MM.1S (cell line): ENCODE measurements at regions not wholly inside any gene's neighbourhood (a gene's known extent, or its start where the extent isn't known, plus 50 kb on each side); places are given as distances from the start of the nearest gene placed in this dataset.
"Not testable (repeated sequence)": the region's sequence is repeated elsewhere in the genome, so short reads cannot be mapped to it uniquely, and the experiment has no call there.

ENCODE experiments used
- DNase-seq: peaks from one replicate; pipeline ENCODE4 v3.0.0-alpha.2; 2015
- H2AFZ ChIP-seq: fragments of 300-600 bp; sonication (generic); 2 replicates; pipeline ENCODE4 v1.6.0; 2016; ENCODE audit warnings: antibody characterized with exemption, low read length
- H3F3A ChIP-seq: fragments of 300-600 bp; sonication (generic); 2 replicates; pipeline ENCODE4 v1.6.1; 2016; ENCODE audit warnings: mild to moderate bottlenecking, antibody characterized with exemption, low read length, moderate library complexity, mixed read lengths; ENCODE audit not compliant: insufficient read depth
- H3K27ac ChIP-seq: fragments of 300-600 bp; sonication (generic); 2 replicates; pipeline ENCODE4 v1.5.1; 2016; ENCODE audit warnings: mild to moderate bottlenecking, low read length
- H3K27me3 ChIP-seq: fragments of 300-600 bp; sonication (generic); replicated peaks from 2 replicates; pipeline ENCODE4 v1.6.0; 2016; ENCODE audit warnings: low read length; ENCODE audit not compliant: insufficient read depth
- H3K36me3 ChIP-seq: fragments of 300-600 bp; sonication (generic); replicated peaks from 2 replicates; pipeline ENCODE4 v1.6.1; 2016; ENCODE audit warnings: mild to moderate bottlenecking, low read length, mixed read lengths; ENCODE audit not compliant: insufficient read depth
- H3K4me1 ChIP-seq: fragments of 300-600 bp; sonication (generic); 2 replicates; pipeline ENCODE4 v1.6.1; 2016; ENCODE audit warnings: low read length, mixed read lengths
- H3K4me2 ChIP-seq: fragments of 300-600 bp; sonication (generic); 2 replicates; pipeline ENCODE4 v1.6.0; 2016; ENCODE audit warnings: low read depth, low read length
- H3K4me3 ChIP-seq: fragments of 300-600 bp; sonication (generic); 2 replicates; pipeline ENCODE4 v1.5.1; 2016; ENCODE audit warnings: low read length, mixed read lengths
- H3K79me2 ChIP-seq: fragments of 300-600 bp; sonication (generic); 2 replicates; pipeline ENCODE4 v1.6.1; 2016; ENCODE audit warnings: mixed run types, low read length, mixed read lengths
- H3K9ac ChIP-seq: fragments of 300-600 bp; sonication (generic); 2 replicates; pipeline ENCODE4 v1.6.1; 2016; ENCODE audit warnings: low read length, mixed read lengths
- H3K9me2 ChIP-seq: fragments of 300-600 bp; sonication (generic); replicated peaks from 2 replicates; pipeline ENCODE4 v1.6.1; 2016; ENCODE audit warnings: mild to moderate bottlenecking, low read length, mixed read lengths; ENCODE audit not compliant: insufficient read depth
- H3K9me3 ChIP-seq: fragments of 300-600 bp; sonication (generic); replicated peaks from 2 replicates; pipeline ENCODE4 v1.6.1; 2016; ENCODE audit warnings: mild to moderate bottlenecking, low read length, mixed read lengths; ENCODE audit not compliant: insufficient read depth
- H4K20me1 ChIP-seq: fragments of 300-600 bp; sonication (generic); 2 replicates; pipeline ENCODE4 v1.6.1; 2016; ENCODE audit warnings: mild to moderate bottlenecking, low read length, moderate library complexity, mixed read lengths; ENCODE audit not compliant: insufficient read depth
- CTCF ChIP-seq: fragments of 300-600 bp; sonication (generic); IDR thresholded peaks from 2 replicates; pipeline ENCODE4 v1.5.1; 2016; ENCODE audit warnings: antibody characterized with exemption, low read length, mixed read lengths
- EZH2 ChIP-seq: fragments of 300-600 bp; sonication (generic); optimal IDR thresholded peaks from 2 replicates; pipeline ENCODE3; 2017; ENCODE audit warnings: low read depth, mild to moderate bottlenecking, antibody characterized with exemption, low read length, mixed read lengths
- EZH2phosphoT487 ChIP-seq: fragments of 300-600 bp; sonication (generic); IDR thresholded peaks from 2 replicates; pipeline ENCODE4 v1.6.1; 2018; ENCODE audit warnings: antibody characterized with exemption, low read length

- Histone ChIP-seq H2AFZ (no peak overlapping the region), H3K27ac (no peak overlapping the region)
- no peak for DNase-seq
Observed at GRCh38 chr6:19934996-19935591, 97.9 kb downstream of the ID4 start.

GRCh38 chr6:19939321-19939720 lies 102.2 kb downstream of the ID4 start:
- not testable (repeated sequence) for H3K27me3 ChIP-seq, H3K9ac ChIP-seq, H3K36me3 ChIP-seq, H3K27ac ChIP-seq, H3K9me2 ChIP-seq, H3F3A ChIP-seq, DNase-seq, H3K4me1 ChIP-seq, H3K79me2 ChIP-seq, H4K20me1 ChIP-seq, H3K4me2 ChIP-seq, H3K9me3 ChIP-seq, H3K4me3 ChIP-seq, H2AFZ ChIP-seq

More at GRCh38 chr6:19934996-19935591, 97.9 kb downstream of the ID4 start:
- Histone ChIP-seq H3K4me2 (no peak overlapping the region), H3K4me1 (no peaks in the 10 kb centered on the region), H3K27me3 (no peaks in the 10 kb centered on the region), H3K36me3 (no peaks in the 10 kb centered on the region), H3F3A (no peaks in the 10 kb centered on the region), H4K20me1 (no peaks in the 10 kb centered on the region), H3K4me3 (no peak overlapping the region), H3K79me2 (no peaks in the 10 kb centered on the region), H3K9me3 (no peaks in the 10 kb centered on the region), H3K9ac (no peak overlapping the region), H3K9me2 (no peaks in the 10 kb centered on the region)
- no peak for TF ChIP-seq CTCF
- no peak for TF ChIP-seq EZH2
- TF ChIP-seq EZH2phosphoT487: no peak

DNA sequence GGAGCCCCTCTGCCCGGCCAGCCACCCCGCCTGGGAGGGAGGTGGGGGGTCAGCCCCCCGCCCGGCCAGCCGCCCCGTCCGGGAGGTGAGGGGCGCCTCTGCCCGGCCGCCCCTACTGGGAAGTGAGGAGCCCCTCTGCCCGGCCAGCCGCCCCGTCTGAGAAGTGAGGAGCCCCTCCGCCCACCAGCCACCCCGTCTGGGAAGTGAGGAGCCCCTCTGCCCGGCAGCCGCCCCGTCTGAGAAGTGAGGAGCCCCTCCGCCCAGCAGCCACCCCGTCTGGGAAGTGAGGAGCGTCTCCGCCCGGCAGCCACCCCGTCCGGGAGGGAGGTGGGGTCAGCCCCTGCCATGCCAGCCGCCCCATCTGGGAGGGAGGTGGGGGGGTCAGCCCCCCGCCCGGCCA lies 102.8 kb downstream of the ID4 start:
- H3K27ac ChIP-seq, H3K9me3 ChIP-seq, H3K79me2 ChIP-seq, H3K9ac ChIP-seq, H3K4me1 ChIP-seq, H3K9me2 ChIP-seq, H3F3A ChIP-seq, H3K4me3 ChIP-seq, H3K27me3 ChIP-seq, H3K36me3 ChIP-seq, H4K20me1 ChIP-seq, H2AFZ ChIP-seq, DNase-seq, H3K4me2 ChIP-seq: not testable (repeated sequence)

GRCh38 chr6:19943042-19943441 lies 105.9 kb downstream of the ID4 start:
- no peaks in the 10 kb centered on the region for H3K36me3 ChIP-seq
- H3K27ac ChIP-seq: no peak overlapping the region
- no peak overlapping the region for H2AFZ ChIP-seq
- DNase-seq: no peak
- H3F3A ChIP-seq: no peaks in the 10 kb centered on the region
- no peaks in the 10 kb centered on the region for H3K27me3 ChIP-seq
- no peak overlapping the region for H3K9ac ChIP-seq
- H4K20me1 ChIP-seq: no peaks in the 10 kb centered on the region
- H3K4me1 ChIP-seq: no peaks in the 10 kb centered on the region
- H3K9me3 ChIP-seq: no peaks in the 10 kb centered on the region
- H3K4me3 ChIP-seq: no peak overlapping the region
- H3K9me2 ChIP-seq: no peaks in the 10 kb centered on the region
- H3K4me2 ChIP-seq: no peak overlapping the region
- TF ChIP-seq EZH2phosphoT487 (no peak), EZH2 (no peak), CTCF (no peak)
- H3K79me2 ChIP-seq: no peaks in the 10 kb centered on the region
